ENCODE measurements at regions not wholly inside any gene's neighbourhood (a gene's known extent, or its start where the extent isn't known, plus 50 kb on each side); places are given as distances from the start of the nearest gene placed in this dataset.

GRCh38 chr5:174247301-174247700, 201.8 kb downstream of the NSG2 start:
- TF ChIP-seq CTCF (IDR thresholded peaks at IDR 0.05), result no peak
- TF ChIP-seq POLR2AphosphoS5 (IDR thresholded peaks at IDR 0.05; ENCODE audit: low read depth, low read length), result no peak

Measured in Panc1 (cell line).